Trophoblast cell (in vitro differentiated cells and primary cell): ENCODE measurements at regions not wholly inside any gene's neighbourhood (a gene's known extent, or its start where the extent isn't known, plus 50 kb on each side); places are given as distances from the start of the nearest gene placed in this dataset.

Source experiments
- DNase-seq, 2 donors: peaks; one replicate each; pipeline ENCODE4 v3.0.0-alpha.2; 2016
- H2AFZ ChIP-seq: 2 replicates; pipeline ENCODE4 v1.6.1; 2013; ENCODE audit warnings: low read length, moderate library complexity, mild to moderate bottlenecking; ENCODE audit not compliant: insufficient read depth, poor library complexity
- H2AK5ac ChIP-seq: 2 replicates; pipeline ENCODE4 v1.6.1; 2013; ENCODE audit warnings: mild to moderate bottlenecking, low read length
- H2BK120ac ChIP-seq: 2 replicates; pipeline ENCODE4 v1.6.1; 2013; ENCODE audit warnings: low read length, mild to moderate bottlenecking, moderate library complexity; ENCODE audit not compliant: insufficient read depth, poor library complexity
- H2BK12ac ChIP-seq: 2 replicates; pipeline ENCODE4 v1.6.1; 2013; ENCODE audit warnings: mild to moderate bottlenecking, low read length, moderate library complexity
- H2BK5ac ChIP-seq: 2 replicates; pipeline ENCODE4 v1.6.1; 2013; ENCODE audit warnings: low read length, low read depth, moderate library complexity, mild to moderate bottlenecking; ENCODE audit not compliant: poor library complexity
- H3K14ac ChIP-seq: 2 replicates; pipeline ENCODE4 v1.6.1; 2013; ENCODE audit warnings: mild to moderate bottlenecking, low read length
- H3K18ac ChIP-seq: 2 replicates; pipeline ENCODE4 v1.6.1; 2013; ENCODE audit warnings: mild to moderate bottlenecking, low read length
- H3K23ac ChIP-seq: 2 replicates; pipeline ENCODE4 v1.6.1; 2013; ENCODE audit warnings: low read length
- H3K27ac ChIP-seq: 2 replicates; pipeline ENCODE4 v1.5.1; 2013; ENCODE audit warnings: low read depth, mild to moderate bottlenecking, inconsistent platforms, low read length, moderate library complexity
- H3K27me3 ChIP-seq: 2 replicates; pipeline ENCODE4 v1.6.1; 2013; ENCODE audit warnings: inconsistent platforms, mild to moderate bottlenecking, low read length, moderate library complexity; ENCODE audit not compliant: insufficient read depth
- H3K36me3 ChIP-seq, 2 experiments: 1 replicate in 1 of 2; 2 replicates in 1 of 2; pipeline ENCODE4 v1.6.1; 2013; ENCODE audit warnings: low read length in 2 of 2, mild to moderate bottlenecking in 2 of 2, moderate library complexity in 1 of 2; ENCODE audit not compliant: insufficient read depth in 2 of 2, control insufficient read depth in 1 of 2
- H3K4ac ChIP-seq: 2 replicates; pipeline ENCODE4 v1.6.1; 2013; ENCODE audit warnings: low read depth, mild to moderate bottlenecking, low read length, moderate library complexity
- H3K4me1 ChIP-seq, 2 experiments: 1 replicate in 1 of 2; 2 replicates in 1 of 2; pipeline ENCODE4 v1.6.1; 2013; ENCODE audit warnings: low read length in 2 of 2, mild to moderate bottlenecking in 2 of 2, moderate library complexity in 1 of 2; ENCODE audit not compliant: insufficient read depth in 2 of 2, control insufficient read depth in 1 of 2
- H3K4me2 ChIP-seq: 2 replicates; pipeline ENCODE4 v1.6.1; 2013; ENCODE audit warnings: inconsistent platforms, mild to moderate bottlenecking, low read length, moderate library complexity
- H3K4me3 ChIP-seq: 2 replicates; pipeline ENCODE4 v1.5.1; 2013; ENCODE audit warnings: mild to moderate bottlenecking, low read depth, low read length, inconsistent platforms
- H3K79me1 ChIP-seq: one replicate; pipeline ENCODE4 v1.6.1; 2013; ENCODE audit warnings: low read length
- H3K79me2 ChIP-seq: 2 replicates; pipeline ENCODE4 v1.6.1; 2013; ENCODE audit warnings: low read length, mild to moderate bottlenecking; ENCODE audit not compliant: control insufficient read depth, insufficient read depth, poor library complexity
- H3K9ac ChIP-seq: 2 replicates; pipeline ENCODE4 v1.6.1; 2013; ENCODE audit warnings: mild to moderate bottlenecking, low read length
- H3K9me3 ChIP-seq: 2 replicates; pipeline ENCODE4 v1.6.1; 2013; ENCODE audit warnings: low read depth, mild to moderate bottlenecking, control low read depth, inconsistent platforms, low read length; ENCODE audit not compliant: insufficient read depth
- H4K12ac ChIP-seq: 2 replicates; pipeline ENCODE4 v1.6.1; 2013; ENCODE audit warnings: low read depth, mild to moderate bottlenecking, low read length, moderate library complexity
- H4K8ac ChIP-seq: 2 replicates; pipeline ENCODE4 v1.6.1; 2013; ENCODE audit warnings: low read depth, mild to moderate bottlenecking, low read length, moderate library complexity
- H4K91ac ChIP-seq: one replicate; pipeline ENCODE4 v1.6.1; 2013; ENCODE audit warnings: low read depth, mild to moderate bottlenecking, low read length, moderate library complexity
- WGBS: extraction: QIAGEN DNeasy Blood & Tissue Kit; methylation state at CpG from one replicate; pipeline ENCODE4 v1.1.7; 2013; ENCODE audit warnings: missing lambda C conversion rate; ENCODE audit not compliant: insufficient read length, insufficient coverage; ENCODE audit errors: extremely low coverage; 5-methylcytosine and 5-hydroxymethylcytosine counted together

DNA sequence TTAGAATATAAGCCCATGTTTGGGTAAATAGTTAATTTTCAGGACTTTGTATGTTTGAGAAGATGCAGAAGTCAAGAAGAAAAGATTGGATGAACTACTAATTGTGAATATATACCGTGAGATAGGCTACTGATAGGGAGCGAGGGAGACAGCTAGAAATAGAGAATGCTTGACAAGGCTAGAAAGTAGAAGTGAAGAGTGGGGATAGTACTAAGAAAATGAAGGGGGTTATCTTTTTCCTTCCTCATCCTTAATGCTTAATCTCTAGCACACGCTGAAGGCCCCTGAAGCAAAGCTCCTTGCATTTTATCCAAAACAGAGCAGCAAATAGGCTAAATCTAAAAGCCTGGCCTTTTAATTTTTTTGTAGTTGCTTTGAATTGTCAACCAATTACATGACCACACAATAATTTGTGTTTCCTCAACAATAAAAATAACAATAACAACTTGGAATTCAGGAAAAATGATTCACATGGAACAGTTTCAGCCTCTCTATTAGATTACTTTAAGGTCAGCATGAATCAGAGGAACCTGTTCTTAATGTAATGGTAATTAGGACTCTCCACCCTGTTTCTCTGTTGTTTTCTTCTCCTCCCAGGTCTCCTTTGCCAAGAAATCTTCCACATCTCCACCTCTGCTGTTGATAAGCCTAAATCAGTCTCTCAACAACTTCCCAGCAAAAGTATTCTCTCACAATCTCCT, 1071.3 kb upstream of the ZEB2 start:
- H4K91ac ChIP-seq: no peak overlapping the region
- no peak overlapping the region for H2BK120ac ChIP-seq
- no peak overlapping the region for H3K18ac ChIP-seq
- H3K27ac ChIP-seq: no peak overlapping the region
- no peaks in the 10 kb centered on the region for H3K27me3 ChIP-seq
- no peak overlapping the region for H3K23ac ChIP-seq
- H4K8ac ChIP-seq: no peak overlapping the region
- no peak overlapping the region for H3K9ac ChIP-seq
- H3K4me2 ChIP-seq: no peak overlapping the region
- H2BK5ac ChIP-seq: no peak overlapping the region
- no peak overlapping the region for H3K4ac ChIP-seq
- no peaks in the 10 kb centered on the region for H3K4me1 ChIP-seq
- no peaks in the 10 kb centered on the region for H3K79me1 ChIP-seq
- no peak overlapping the region for H3K14ac ChIP-seq
- DNase-seq: no peak
- H2AK5ac ChIP-seq: no peak overlapping the region
- WGBS: no CpG with 5 or more reads among the region's 3 CpGs
- H4K12ac ChIP-seq: no peak overlapping the region
- no peak overlapping the region for H2BK12ac ChIP-seq
- H2AFZ ChIP-seq: no peak overlapping the region
- H3K4me3 ChIP-seq: no peak overlapping the region
- H3K9me3 ChIP-seq: no peaks in the 10 kb centered on the region
- H3K36me3 ChIP-seq: no peaks in the 10 kb centered on the region
- no peaks in the 10 kb centered on the region for H3K79me2 ChIP-seq

GRCh38 chr2:145587922-145588321, 1068.0 kb upstream of the ZEB2 start:
- Histone ChIP-seq H2BK5ac (no peak overlapping the region), H3K23ac (no peak overlapping the region), H2AK5ac (no peak overlapping the region), H2BK12ac (no peak overlapping the region), H4K8ac (no peak overlapping the region), H4K12ac (no peak overlapping the region), H3K18ac (no peak overlapping the region), H3K4me3 (no peak overlapping the region), H3K27me3 (no peaks in the 10 kb centered on the region), H3K4me2 (no peak overlapping the region), H2BK120ac (no peak overlapping the region), H3K14ac (no peak overlapping the region), H3K4ac (no peak overlapping the region), H3K27ac (no peak overlapping the region), H3K79me1 (no peaks in the 10 kb centered on the region), H3K79me2 (no peaks in the 10 kb centered on the region), H3K4me1 (no peaks in the 10 kb centered on the region), H3K9ac (no peak overlapping the region), H4K91ac (no peak overlapping the region), H3K9me3 (no peaks in the 10 kb centered on the region), H2AFZ (no peak overlapping the region), H3K36me3 (no peaks in the 10 kb centered on the region)
- no CpG with 5 or more reads among the region's 3 CpGs for WGBS
- no peak for DNase-seq

DNA sequence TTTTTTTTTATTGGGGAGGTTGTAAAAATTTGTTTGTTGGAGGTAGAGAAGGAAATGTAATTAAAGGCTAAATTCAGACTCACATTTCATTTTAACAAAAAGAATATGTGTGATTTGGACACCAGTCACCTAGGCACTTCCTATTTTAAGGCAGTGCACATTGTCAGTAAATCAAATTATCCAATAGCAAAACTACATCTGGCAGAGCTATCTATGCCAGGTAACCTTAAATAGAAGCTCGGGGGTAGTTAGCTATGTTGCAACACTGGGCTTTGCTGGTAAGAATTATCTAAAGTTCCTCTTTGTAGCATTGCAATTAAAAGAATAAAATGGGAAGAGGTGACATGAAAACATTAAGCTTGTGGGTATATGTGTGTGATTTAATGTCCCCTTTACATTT, 1064.4 kb upstream of the ZEB2 start:
- Histone ChIP-seq H3K4me3 (no peak overlapping the region), H4K91ac (no peak overlapping the region), H3K18ac (no peak overlapping the region), H2BK12ac (no peak overlapping the region), H3K79me2 (no peaks in the 10 kb centered on the region), H4K12ac (no peak overlapping the region), H3K79me1 (no peaks in the 10 kb centered on the region), H3K9me3 (no peaks in the 10 kb centered on the region), H2BK5ac (no peak overlapping the region), H3K14ac (no peak overlapping the region), H3K27me3 (no peaks in the 10 kb centered on the region), H2AFZ (no peak overlapping the region), H3K36me3 (no peaks in the 10 kb centered on the region), H3K23ac (no peak overlapping the region), H2AK5ac (no peak overlapping the region), H2BK120ac (no peak overlapping the region), H3K4ac (no peak overlapping the region), H3K4me1 (no peaks in the 10 kb centered on the region), H3K4me2 (no peak overlapping the region), H4K8ac (no peak overlapping the region), H3K27ac (no peak overlapping the region), H3K9ac (no peak overlapping the region)
- no peak for DNase-seq
- no CpG with 5 or more reads among the region's 1 CpG for WGBS

DNA sequence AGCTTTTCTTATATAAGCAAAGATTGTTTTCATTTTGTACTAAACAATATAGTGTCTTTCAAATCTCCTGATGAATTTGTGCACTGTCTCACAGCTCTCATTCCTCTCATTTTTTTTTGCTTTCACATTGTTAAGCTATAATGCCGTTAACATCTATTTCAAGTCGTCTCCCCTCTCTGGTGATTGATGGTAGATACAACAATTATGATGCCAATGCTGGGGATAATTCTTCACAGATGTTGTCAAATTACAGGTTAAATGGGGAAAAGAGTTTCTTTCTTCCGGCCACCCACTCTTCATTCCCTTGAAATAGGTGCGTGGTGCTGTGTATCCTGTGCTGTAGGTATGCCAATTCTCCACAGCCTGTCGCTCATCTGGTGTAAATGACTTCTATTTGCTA, 1053.7 kb upstream of the ZEB2 start:
- DNase-seq: no peak
- Histone ChIP-seq H3K4me3 (no peak overlapping the region), H3K23ac (no peak overlapping the region), H4K91ac (no peak overlapping the region), H4K8ac (no peak overlapping the region), H2BK120ac (no peak overlapping the region), H3K18ac (no peak overlapping the region), H3K4me2 (no peak overlapping the region), H3K27ac (no peak overlapping the region), H4K12ac (no peak overlapping the region), H3K36me3 (no peaks in the 10 kb centered on the region), H3K79me1 (no peaks in the 10 kb centered on the region), H3K27me3 (no peaks in the 10 kb centered on the region), H2BK12ac (no peak overlapping the region), H3K14ac (no peak overlapping the region), H2AK5ac (no peak overlapping the region), H3K79me2 (no peaks in the 10 kb centered on the region), H3K4me1 (no peaks in the 10 kb centered on the region), H3K4ac (no peak overlapping the region), H2AFZ (no peak overlapping the region), H3K9ac (no peak overlapping the region), H3K9me3 (no peaks in the 10 kb centered on the region), H2BK5ac (no peak overlapping the region)
- WGBS: no CpG with 5 or more reads among the region's 5 CpGs
